ENCODE measurements at regions not wholly inside any gene's neighbourhood (a gene's known extent, or its start where the extent isn't known, plus 50 kb on each side); places are given as distances from the start of the nearest gene placed in this dataset.

DNA sequence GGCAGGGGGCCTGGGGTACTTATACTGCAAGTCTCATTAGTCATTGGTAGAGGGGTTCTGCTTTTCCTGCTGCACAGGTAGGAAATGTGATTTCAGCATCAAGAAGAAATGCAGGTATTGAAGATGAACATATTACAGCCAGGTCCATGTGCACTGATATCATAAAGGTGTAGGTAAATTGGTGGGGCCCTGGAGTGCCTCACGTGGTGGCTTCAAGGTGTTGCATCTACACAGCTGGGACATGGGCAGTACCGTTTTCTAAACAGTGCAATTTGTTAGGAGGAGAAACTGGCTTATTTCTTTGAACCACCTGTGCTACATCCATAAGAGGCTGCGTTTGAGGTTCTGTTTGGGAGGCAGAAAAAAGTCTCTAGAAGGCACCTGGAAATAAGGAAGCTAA is 618.1 kb upstream of the RBFOX1 start (continued):
- TF ChIP-seq CTCF (IDR thresholded peaks at IDR 0.05 in 2 of 3, conservative IDR thresholded peaks at IDR 0.05 in 1 of 3; ENCODE audit: borderline replicate concordance in 1 of 3, insufficient read depth in 1 of 3, low read depth in 2 of 3, low read length in 2 of 3) (no peak), POLR2AphosphoS5 (IDR thresholded peaks at IDR 0.05; ENCODE audit: low read depth, low read length) (no peak), CBX3 (IDR thresholded peaks at IDR 0.05; ENCODE audit: low read depth) (no peak), SRF (IDR thresholded peaks at IDR 0.05; ENCODE audit: low read depth) (no peak), ATF3 (IDR thresholded peaks at IDR 0.05) (no peak), ELF1 (IDR thresholded peaks at IDR 0.05; ENCODE audit: borderline replicate concordance, low read depth) (no peak)

DNA sequence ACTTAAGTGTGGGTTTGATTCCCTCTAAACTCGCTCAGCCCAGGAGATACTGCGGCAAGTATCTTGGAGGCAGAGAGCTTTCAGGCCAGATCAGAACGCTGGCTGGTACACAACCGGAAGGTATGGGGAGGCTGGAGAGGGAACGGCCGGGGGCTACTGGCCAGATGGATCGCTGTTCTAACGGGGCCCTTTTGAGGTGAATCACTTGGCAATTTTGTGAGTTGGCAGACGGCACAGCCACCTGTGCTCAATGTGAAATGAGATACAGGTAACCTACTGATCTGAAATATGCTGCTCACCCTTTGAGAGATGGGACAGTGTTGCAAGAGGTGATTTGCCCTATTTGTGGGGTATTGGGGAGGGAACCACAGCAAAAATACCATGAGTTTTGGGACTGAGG is 622.9 kb upstream of the RBFOX1 start:
- no peaks in the 10 kb centered on the region for H3K4me1 ChIP-seq (ENCODE audit: control insufficient read depth in 1 of 2, insufficient read depth in 2 of 2, low read length in 2 of 2)
- no peak overlapping the region for H3K4me2 ChIP-seq (ENCODE audit: low read length)
- no peak for ATAC-seq
- no peak overlapping the region for H3K9ac ChIP-seq (ENCODE audit: low read length)
- intact Hi-C loops (cut with micrococcal nuclease), result no loop called here
- no peak for TF ChIP-seq CEBPB (IDR thresholded peaks at IDR 0.05; ENCODE audit: low read depth)
- no peak for TF ChIP-seq EGR1 (IDR thresholded peaks at IDR 0.05; ENCODE audit: low read depth)
- no peak for TF ChIP-seq EZH2 (IDR thresholded peaks at IDR 0.05)
- TF ChIP-seq CTCF (IDR thresholded peaks at IDR 0.05 in 2 of 3, conservative IDR thresholded peaks at IDR 0.05 in 1 of 3; ENCODE audit: borderline replicate concordance in 1 of 3, insufficient read depth in 1 of 3, low read depth in 2 of 3, low read length in 2 of 3), result no peak
- no peak for TF ChIP-seq ELF1 (IDR thresholded peaks at IDR 0.05; ENCODE audit: borderline replicate concordance, low read depth)
- TF ChIP-seq JUND (IDR thresholded peaks at IDR 0.05), result no peak
- no peak for TF ChIP-seq ZNF274 (IDR thresholded peaks at IDR 0.05; ENCODE audit: low read depth, low read length)
- no peak for TF ChIP-seq FOSL1 (IDR thresholded peaks at IDR 0.05; ENCODE audit: low read depth)
- TF ChIP-seq SRF (IDR thresholded peaks at IDR 0.05; ENCODE audit: low read depth), result no peak
- TF ChIP-seq SIN3A (IDR thresholded peaks at IDR 0.05; ENCODE audit: low read depth), result no peak
- no peak for TF ChIP-seq TCF7L2 (IDR thresholded peaks at IDR 0.05; ENCODE audit: borderline replicate concordance, extremely low read depth, insufficient read depth, insufficient read length)
- no peak for TF ChIP-seq ZFX (IDR thresholded peaks at IDR 0.05)
- H3K9me2 ChIP-seq (ENCODE audit: insufficient read depth), result no peaks in the 10 kb centered on the region
- ChIA-PET CTCF (no interaction called here), POLR2A (no interaction called here), RAD21 (ENCODE audit: low non-redundant PET in 1 of 2, low total read pairs in 2 of 2, uncharacterized antibody in 2 of 2, unreplicated experiment in 2 of 2) (no interaction called here)
- H3K79me2 ChIP-seq (ENCODE audit: insufficient read depth, low read length), result no peaks in the 10 kb centered on the region
- H3K27ac ChIP-seq (ENCODE audit: low read depth, low read length), result no peak overlapping the region
- H3K36me3 ChIP-seq (ENCODE audit: control insufficient read depth in 1 of 2, insufficient read depth in 2 of 2, low read length in 2 of 2), result no peaks in the 10 kb centered on the region
- no peak overlapping the region for H3K4me3 ChIP-seq (replicated peaks in 1 of 2; ENCODE audit: low read depth in 1 of 2, low read length in 2 of 2)
- no peaks in the 10 kb centered on the region for H3K9me3 ChIP-seq (ENCODE audit: control insufficient read depth in 1 of 2, insufficient read depth in 1 of 2, low read depth in 1 of 2, low read length in 2 of 2)
- H4K20me1 ChIP-seq (ENCODE audit: insufficient read depth), result no peaks in the 10 kb centered on the region
- no peaks in the 10 kb centered on the region for H3K27me3 ChIP-seq (ENCODE audit: insufficient read depth, low read length)
- no TSS peak for BruUV-seq (replicated peaks)
- no peak for DNase-seq (ENCODE audit: low read depth, low spot score)
- H2AFZ ChIP-seq (ENCODE audit: low read depth, low read length, poor library complexity, severe bottlenecking), result no peak overlapping the region
